ENCODE measurements at regions not wholly inside any gene's neighbourhood (a gene's known extent, or its start where the extent isn't known, plus 50 kb on each side); places are given as distances from the start of the nearest gene placed in this dataset.

DNA sequence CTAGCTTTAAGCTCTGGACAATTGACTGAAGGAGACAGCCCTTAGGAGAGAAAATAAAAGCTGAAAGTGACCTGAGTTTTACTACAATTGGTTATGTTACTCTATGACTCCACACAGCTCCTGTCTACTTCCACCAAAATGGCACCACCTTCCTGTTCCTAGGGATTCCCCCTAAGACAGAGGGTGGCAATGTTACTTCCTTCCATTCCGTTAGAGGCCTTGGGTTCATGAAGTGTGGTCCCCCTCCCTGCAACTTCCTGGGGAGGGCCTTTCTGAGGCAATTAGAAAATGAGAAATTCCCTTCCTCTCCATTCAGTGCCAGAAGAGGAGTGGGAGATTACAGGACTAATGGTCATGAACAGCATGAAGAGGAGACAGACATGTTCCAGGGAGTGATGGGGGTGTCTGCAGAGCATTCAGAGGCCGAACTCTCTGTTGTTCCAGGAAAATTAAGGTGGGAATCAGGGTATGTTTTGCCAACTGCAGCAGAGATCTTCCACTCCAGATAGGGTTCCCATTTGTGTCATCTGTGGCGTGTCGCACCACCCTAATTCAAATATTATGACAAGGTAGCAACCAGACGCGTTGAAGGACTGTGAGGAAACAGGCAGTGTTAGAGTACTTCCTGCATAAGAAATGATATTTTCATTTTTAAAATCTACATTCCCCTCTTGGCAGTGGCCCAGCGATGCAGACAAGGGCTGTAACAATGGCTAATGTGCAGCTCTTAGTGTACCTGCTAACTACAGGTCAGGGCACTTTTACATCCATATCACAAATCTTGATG lies 53.1 kb upstream of the TRIM67 start:
- H3K4me1 Mint-ChIP-seq: peaks cover 24% of the 10 kb centered on the region
- TF ChIP-seq, protein P1, sequence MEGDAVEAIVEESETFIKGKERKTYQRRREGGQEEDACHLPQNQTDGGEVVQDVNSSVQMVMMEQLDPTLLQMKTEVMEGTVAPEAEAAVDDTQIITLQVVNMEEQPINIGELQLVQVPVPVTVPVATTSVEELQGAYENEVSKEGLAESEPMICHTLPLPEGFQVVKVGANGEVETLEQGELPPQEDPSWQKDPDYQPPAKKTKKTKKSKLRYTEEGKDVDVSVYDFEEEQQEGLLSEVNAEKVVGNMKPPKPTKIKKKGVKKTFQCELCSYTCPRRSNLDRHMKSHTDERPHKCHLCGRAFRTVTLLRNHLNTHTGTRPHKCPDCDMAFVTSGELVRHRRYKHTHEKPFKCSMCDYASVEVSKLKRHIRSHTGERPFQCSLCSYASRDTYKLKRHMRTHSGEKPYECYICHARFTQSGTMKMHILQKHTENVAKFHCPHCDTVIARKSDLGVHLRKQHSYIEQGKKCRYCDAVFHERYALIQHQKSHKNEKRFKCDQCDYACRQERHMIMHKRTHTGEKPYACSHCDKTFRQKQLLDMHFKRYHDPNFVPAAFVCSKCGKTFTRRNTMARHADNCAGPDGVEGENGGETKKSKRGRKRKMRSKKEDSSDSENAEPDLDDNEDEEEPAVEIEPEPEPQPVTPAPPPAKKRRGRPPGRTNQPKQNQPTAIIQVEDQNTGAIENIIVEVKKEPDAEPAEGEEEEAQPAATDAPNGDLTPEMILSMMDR (IDR thresholded peaks at IDR 0.05; ENCODE audit: unreplicated experiment in 3 of 3): no peak
- peaks cover 7% of the 10 kb centered on the region for H3K27me3 Mint-ChIP-seq (ENCODE audit: low read depth)
- no peaks in the 10 kb centered on the region for H3K36me3 Mint-ChIP-seq (ENCODE audit: low read depth)
- H3K9me3 Mint-ChIP-seq: peaks cover 14% of the 10 kb centered on the region
- H3K27ac Mint-ChIP-seq: peak overlapping the region in 1 of 3 experiments; percentile 38
- no peak overlapping the region for H3K4me3 Mint-ChIP-seq

GRCh38 chr1:231107600-231108326 lies 54.1 kb upstream of the TRIM67 start:
- TF ChIP-seq, protein P1 (IDR thresholded peaks at IDR 0.05; ENCODE audit: unreplicated experiment in 3 of 3): no peak
- H3K9me3 Mint-ChIP-seq: peaks cover 9% of the 10 kb centered on the region
- H3K27me3 Mint-ChIP-seq (ENCODE audit: low read depth): peaks cover 4% of the 10 kb centered on the region
- no peaks in the 10 kb centered on the region for H3K36me3 Mint-ChIP-seq (ENCODE audit: low read depth)
- H3K4me3 Mint-ChIP-seq: no peak overlapping the region
- peaks cover 24% of the 10 kb centered on the region for H3K4me1 Mint-ChIP-seq
- peak overlapping the region in 1 of 3 experiments; percentile 17 for H3K27ac Mint-ChIP-seq

- Mint-ChIP-seq H3K4me1 (peaks cover 24% of the 10 kb centered on the region), H3K4me3 (no peak overlapping the region), H3K27ac (peak overlapping the region in 1 of 3 experiments; percentile 18), H3K36me3 (ENCODE audit: low read depth) (no peaks in the 10 kb centered on the region), H3K27me3 (ENCODE audit: low read depth) (peaks cover 3% of the 10 kb centered on the region), H3K9me3 (peaks cover 3% of the 10 kb centered on the region)
- TF ChIP-seq, protein P1 (IDR thresholded peaks at IDR 0.05; ENCODE audit: unreplicated experiment in 3 of 3): no peak
Measured at GRCh38 chr1:231107151-231107550, 54.7 kb upstream of the TRIM67 start.

- no peaks in the 10 kb centered on the region for H3K9me3 Mint-ChIP-seq
- peak overlapping the region in 1 of 3 experiments; percentile 1 for H3K4me3 Mint-ChIP-seq
- H3K36me3 Mint-ChIP-seq (ENCODE audit: low read depth): no peaks in the 10 kb centered on the region
- peaks cover 24% of the 10 kb centered on the region for H3K4me1 Mint-ChIP-seq
- H3K27ac Mint-ChIP-seq: peak overlapping the region; percentile 3 to 35 (median 18)
- H3K27me3 Mint-ChIP-seq (ENCODE audit: low read depth): peaks cover 6% of the 10 kb centered on the region
- TF ChIP-seq, protein P1 (IDR thresholded peaks at IDR 0.05; ENCODE audit: unreplicated experiment in 3 of 3): no peak
Measured at GRCh38 chr1:231106347-231106746, 55.5 kb upstream of the TRIM67 start.

- Mint-ChIP-seq H3K4me3 (no peak overlapping the region), H3K27ac (no peak overlapping the region), H3K36me3 (ENCODE audit: low read depth) (no peaks in the 10 kb centered on the region), H3K4me1 (peaks cover 32% of the 10 kb centered on the region), H3K27me3 (ENCODE audit: low read depth) (peaks cover 12% of the 10 kb centered on the region), H3K9me3 (no peaks in the 10 kb centered on the region)
- TF ChIP-seq, protein P1 (IDR thresholded peaks at IDR 0.05; ENCODE audit: unreplicated experiment in 3 of 3): no peak
Measured at GRCh38 chr1:231104917-231105316, 56.9 kb upstream of the TRIM67 start.

All from nephron (organoid).